ENCODE measurements at regions not wholly inside any gene's neighbourhood (a gene's known extent, or its start where the extent isn't known, plus 50 kb on each side); places are given as distances from the start of the nearest gene placed in this dataset.

- Histone ChIP-seq H3K4me1 (ENCODE audit: control insufficient read depth, insufficient read depth, low read length) (no peaks in the 10 kb centered on the region), H3K9me3 (ENCODE audit: control insufficient read depth, insufficient read depth, low read length) (no peaks in the 10 kb centered on the region), H3K9ac (ENCODE audit: low read depth, low read length) (no peak overlapping the region), H3K4me3 (ENCODE audit: low read depth, low read length) (no peak overlapping the region), H3K27me3 (ENCODE audit: control insufficient read depth, insufficient read depth, low read length) (no peaks in the 10 kb centered on the region), H3K36me3 (ENCODE audit: control insufficient read depth, insufficient read depth, low read length) (no peaks in the 10 kb centered on the region)
These were observed 272.6 kb downstream of the ETAA1 start for GRCh38 chr2:67669766-67670165.

GRCh38 chr2:67670747-67671183 lies 273.6 kb downstream of the ETAA1 start:
- Histone ChIP-seq H3K4me3 (ENCODE audit: low read depth, low read length) (no peak overlapping the region), H3K36me3 (ENCODE audit: control insufficient read depth, insufficient read depth, low read length) (no peaks in the 10 kb centered on the region), H3K27me3 (ENCODE audit: control insufficient read depth, insufficient read depth, low read length) (no peaks in the 10 kb centered on the region), H3K9ac (ENCODE audit: low read depth, low read length) (no peak overlapping the region), H3K9me3 (ENCODE audit: control insufficient read depth, insufficient read depth, low read length) (no peaks in the 10 kb centered on the region), H3K4me1 (ENCODE audit: control insufficient read depth, insufficient read depth, low read length) (no peaks in the 10 kb centered on the region)

GRCh38 chr2:67671464-67672450 lies 274.6 kb downstream of the ETAA1 start:
- no peaks in the 10 kb centered on the region for H3K36me3 ChIP-seq (ENCODE audit: control insufficient read depth, insufficient read depth, low read length)
- no peaks in the 10 kb centered on the region for H3K9me3 ChIP-seq (ENCODE audit: control insufficient read depth, insufficient read depth, low read length)
- no peaks in the 10 kb centered on the region for H3K4me1 ChIP-seq (ENCODE audit: control insufficient read depth, insufficient read depth, low read length)
- no peak overlapping the region for H3K9ac ChIP-seq (ENCODE audit: low read depth, low read length)
- H3K4me3 ChIP-seq (ENCODE audit: low read depth, low read length), result no peak overlapping the region
- H3K27me3 ChIP-seq (ENCODE audit: control insufficient read depth, insufficient read depth, low read length), result no peaks in the 10 kb centered on the region

- Histone ChIP-seq H3K4me1 (ENCODE audit: control insufficient read depth, insufficient read depth, low read length) (no peaks in the 10 kb centered on the region), H3K36me3 (ENCODE audit: control insufficient read depth, insufficient read depth, low read length) (no peaks in the 10 kb centered on the region), H3K27me3 (ENCODE audit: control insufficient read depth, insufficient read depth, low read length) (no peaks in the 10 kb centered on the region), H3K4me3 (ENCODE audit: low read depth, low read length) (no peak overlapping the region), H3K9ac (ENCODE audit: low read depth, low read length) (no peak overlapping the region), H3K9me3 (ENCODE audit: control insufficient read depth, insufficient read depth, low read length) (no peaks in the 10 kb centered on the region)
These were observed 277.5 kb downstream of the ETAA1 start for GRCh38 chr2:67674668-67675067.

- no peaks in the 10 kb centered on the region for H3K9me3 ChIP-seq (ENCODE audit: control insufficient read depth, insufficient read depth, low read length)
- H3K27me3 ChIP-seq (ENCODE audit: control insufficient read depth, insufficient read depth, low read length), result no peaks in the 10 kb centered on the region
- no peaks in the 10 kb centered on the region for H3K36me3 ChIP-seq (ENCODE audit: control insufficient read depth, insufficient read depth, low read length)
- H3K4me3 ChIP-seq (ENCODE audit: low read depth, low read length), result no peak overlapping the region
- H3K4me1 ChIP-seq (ENCODE audit: control insufficient read depth, insufficient read depth, low read length), result no peaks in the 10 kb centered on the region
- no peak overlapping the region for H3K9ac ChIP-seq (ENCODE audit: low read depth, low read length)
These were observed 287.9 kb downstream of the ETAA1 start for GRCh38 chr2:67684991-67685390.

- Histone ChIP-seq H3K36me3 (ENCODE audit: control insufficient read depth, insufficient read depth, low read length) (no peaks in the 10 kb centered on the region), H3K4me3 (ENCODE audit: low read depth, low read length) (no peak overlapping the region), H3K4me1 (ENCODE audit: control insufficient read depth, insufficient read depth, low read length) (no peaks in the 10 kb centered on the region), H3K9me3 (ENCODE audit: control insufficient read depth, insufficient read depth, low read length) (no peaks in the 10 kb centered on the region), H3K9ac (ENCODE audit: low read depth, low read length) (no peak overlapping the region), H3K27me3 (ENCODE audit: control insufficient read depth, insufficient read depth, low read length) (no peaks in the 10 kb centered on the region)
These were observed 289.1 kb downstream of the ETAA1 start for GRCh38 chr2:67686254-67686653.

GRCh38 chr2:67689186-67689585 lies 292.1 kb downstream of the ETAA1 start:
- H3K27me3 ChIP-seq (ENCODE audit: control insufficient read depth, insufficient read depth, low read length), result no peaks in the 10 kb centered on the region
- no peaks in the 10 kb centered on the region for H3K4me1 ChIP-seq (ENCODE audit: control insufficient read depth, insufficient read depth, low read length)
- no peaks in the 10 kb centered on the region for H3K36me3 ChIP-seq (ENCODE audit: control insufficient read depth, insufficient read depth, low read length)
- no peak overlapping the region for H3K4me3 ChIP-seq (ENCODE audit: low read depth, low read length)
- H3K9me3 ChIP-seq (ENCODE audit: control insufficient read depth, insufficient read depth, low read length), result no peaks in the 10 kb centered on the region
- H3K9ac ChIP-seq (ENCODE audit: low read depth, low read length), result no peak overlapping the region

- Histone ChIP-seq H3K9me3 (ENCODE audit: control insufficient read depth, insufficient read depth, low read length) (no peaks in the 10 kb centered on the region), H3K4me1 (ENCODE audit: control insufficient read depth, insufficient read depth, low read length) (no peaks in the 10 kb centered on the region), H3K9ac (ENCODE audit: low read depth, low read length) (no peak overlapping the region), H3K27me3 (ENCODE audit: control insufficient read depth, insufficient read depth, low read length) (no peaks in the 10 kb centered on the region), H3K4me3 (ENCODE audit: low read depth, low read length) (no peak overlapping the region), H3K36me3 (ENCODE audit: control insufficient read depth, insufficient read depth, low read length) (no peaks in the 10 kb centered on the region)
These were observed 292.5 kb downstream of the ETAA1 start for GRCh38 chr2:67689651-67690050.

- H3K9me3 ChIP-seq (ENCODE audit: control insufficient read depth, insufficient read depth, low read length), result no peaks in the 10 kb centered on the region
- H3K27me3 ChIP-seq (ENCODE audit: control insufficient read depth, insufficient read depth, low read length), result no peaks in the 10 kb centered on the region
- H3K9ac ChIP-seq (ENCODE audit: low read depth, low read length), result no peak overlapping the region
- H3K36me3 ChIP-seq (ENCODE audit: control insufficient read depth, insufficient read depth, low read length), result no peaks in the 10 kb centered on the region
- peaks cover 5% of the 10 kb centered on the region for H3K4me1 ChIP-seq (ENCODE audit: control insufficient read depth, insufficient read depth, low read length)
- peak overlapping the region; percentile 27 for H3K4me3 ChIP-seq (ENCODE audit: low read depth, low read length)
These were observed 297.3 kb downstream of the ETAA1 start for GRCh38 chr2:67694445-67694844.

- Histone ChIP-seq H3K4me1 (ENCODE audit: control insufficient read depth, insufficient read depth, low read length) (peaks cover 4% of the 10 kb centered on the region), H3K27me3 (ENCODE audit: control insufficient read depth, insufficient read depth, low read length) (no peaks in the 10 kb centered on the region), H3K36me3 (ENCODE audit: control insufficient read depth, insufficient read depth, low read length) (no peaks in the 10 kb centered on the region), H3K9me3 (ENCODE audit: control insufficient read depth, insufficient read depth, low read length) (no peaks in the 10 kb centered on the region), H3K4me3 (ENCODE audit: low read depth, low read length) (no peak overlapping the region), H3K9ac (ENCODE audit: low read depth, low read length) (no peak overlapping the region)
These were observed 303.9 kb downstream of the ETAA1 start for GRCh38 chr2:67701011-67701410.

GRCh38 chr2:67702284-67702683 lies 305.2 kb downstream of the ETAA1 start:
- no peaks in the 10 kb centered on the region for H3K9me3 ChIP-seq (ENCODE audit: control insufficient read depth, insufficient read depth, low read length)
- no peaks in the 10 kb centered on the region for H3K36me3 ChIP-seq (ENCODE audit: control insufficient read depth, insufficient read depth, low read length)
- H3K9ac ChIP-seq (ENCODE audit: low read depth, low read length), result no peak overlapping the region
- no peaks in the 10 kb centered on the region for H3K4me1 ChIP-seq (ENCODE audit: control insufficient read depth, insufficient read depth, low read length)
- no peaks in the 10 kb centered on the region for H3K27me3 ChIP-seq (ENCODE audit: control insufficient read depth, insufficient read depth, low read length)
- H3K4me3 ChIP-seq (ENCODE audit: low read depth, low read length), result no peak overlapping the region

- no peaks in the 10 kb centered on the region for H3K27me3 ChIP-seq (ENCODE audit: control insufficient read depth, insufficient read depth, low read length)
- no peak overlapping the region for H3K9ac ChIP-seq (ENCODE audit: low read depth, low read length)
- H3K4me3 ChIP-seq (ENCODE audit: low read depth, low read length), result no peak overlapping the region
- H3K4me1 ChIP-seq (ENCODE audit: control insufficient read depth, insufficient read depth, low read length), result no peaks in the 10 kb centered on the region
- H3K36me3 ChIP-seq (ENCODE audit: control insufficient read depth, insufficient read depth, low read length), result no peaks in the 10 kb centered on the region
- H3K9me3 ChIP-seq (ENCODE audit: control insufficient read depth, insufficient read depth, low read length), result no peaks in the 10 kb centered on the region
These were observed 305.8 kb downstream of the ETAA1 start for GRCh38 chr2:67702937-67703336.

Data from iPS-15b (cell line).